SK-N-SH (cell line): ENCODE measurements at regions not wholly inside any gene's neighbourhood (a gene's known extent, or its start where the extent isn't known, plus 50 kb on each side); places are given as distances from the start of the nearest gene placed in this dataset.

Experiments used
- CTCF ChIA-PET: fragments of 300-600, 350-600 bp; formaldehyde crosslinking; extraction: SDS; loops from one replicate; lab custom pipeline; 2021; lab: Yijun Ruan, JAX
- POLR2A ChIA-PET: fragments of 350-600 bp; sonication (Branson Sonifier 250); formaldehyde crosslinking; extraction: SDS; loops from one replicate; lab custom pipeline; 2020; ENCODE audit warnings: antibody characterized with exemption, inconsistent platforms; lab: Yijun Ruan, JAX
- DNase-seq: peaks from one replicate; pipeline ENCODE4 v3.0.0; 2012
- H2AFZ ChIP-seq: fragments of 200-600 bp; sonication (generic); 2 replicates; pipeline ENCODE4 v1.8.1; 2016; ENCODE audit warnings: antibody characterized with exemption, mild to moderate bottlenecking, low read depth
- H3F3A ChIP-seq: fragments of 200-600 bp; sonication (generic); replicated peaks from 2 replicates; pipeline ENCODE3; 2016; ENCODE audit warnings: antibody characterized with exemption, mild to moderate bottlenecking; ENCODE audit not compliant: insufficient read depth
- H3K27ac ChIP-seq, 2 experiments: fragments of 200-500 bp in 1 of 2; fragments of 200-600 bp in 1 of 2; sonication (Bioruptor generic) in 1 of 2; sonication (generic), shearing (Covaris generic) in 1 of 2; 2 replicates each; pipeline versions ENCODE4 v1.5.1 to v1.6.1; 2014 to 2016; ENCODE audit warnings: low read depth in 2 of 2, inconsistent platforms in 1 of 2, low read length in 1 of 2, mild to moderate bottlenecking in 1 of 2, mixed read lengths in 1 of 2
- H3K27me3 ChIP-seq: fragments of 200-600 bp; sonication (generic), shearing (Covaris generic); 2 replicates; pipeline ENCODE4 v1.6.1; 2016; ENCODE audit warnings: mixed run types; ENCODE audit not compliant: insufficient read depth
- H3K36me3 ChIP-seq, 2 experiments: fragments of 200-500 bp in 1 of 2; fragments of 200-600 bp in 1 of 2; sonication (Bioruptor generic) in 1 of 2; sonication (generic) in 1 of 2; replicated peaks in 1 of 2; 2 replicates each; pipeline versions ENCODE3 to v1.5.1; 2014 to 2016; ENCODE audit warnings: low read length in 1 of 2, mild to moderate bottlenecking in 1 of 2; ENCODE audit not compliant: insufficient read depth in 2 of 2, control insufficient read depth in 1 of 2
- H3K4me1 ChIP-seq, 2 experiments: fragments of 200-500 bp in 1 of 2; fragments of 200-600 bp in 1 of 2; sonication (Bioruptor generic) in 1 of 2; sonication (generic), shearing (Covaris generic) in 1 of 2; 2 replicates each; pipeline versions ENCODE4 v1.5.1 to v1.6.1; 2014 to 2016; ENCODE audit warnings: low read depth in 1 of 2, low read length in 1 of 2, mixed run types in 1 of 2; ENCODE audit not compliant: insufficient read depth in 2 of 2, control insufficient read depth in 1 of 2
- H3K4me2 ChIP-seq: fragments of 200-600 bp; sonication (generic), shearing (Covaris generic); 2 replicates; pipeline ENCODE4 v1.6.1; 2017; ENCODE audit warnings: mixed run types
- H3K4me3 ChIP-seq, 2 experiments: fragments of 200-500 bp in 1 of 2; fragments of 200-600 bp in 1 of 2; sonication (Bioruptor generic) in 1 of 2; sonication (generic), shearing (Covaris generic) in 1 of 2; 2 replicates each; pipeline versions ENCODE4 v1.5.1 to v1.8.1; 2014 to 2016; ENCODE audit warnings: low read depth in 2 of 2, inconsistent platforms in 1 of 2, low read length in 1 of 2, mild to moderate bottlenecking in 1 of 2, mixed read lengths in 1 of 2, moderate library complexity in 1 of 2
- H3K79me2 ChIP-seq: fragments of 200-600 bp; sonication (generic); 2 replicates; pipeline ENCODE4 v1.8.1; 2017; ENCODE audit warnings: mild to moderate bottlenecking; ENCODE audit not compliant: insufficient read depth
- H3K9ac ChIP-seq: fragments of 200-600 bp; sonication (generic); 2 replicates; pipeline ENCODE4 v1.6.1; 2017; ENCODE audit warnings: mixed run types
- H3K9me2 ChIP-seq: fragments of 200-600 bp; sonication (generic); 2 replicates; pipeline ENCODE4 v1.6.1; 2017; ENCODE audit warnings: mixed run types
- H3K9me3 ChIP-seq: fragments of 200-600 bp; sonication (generic); 2 replicates; pipeline ENCODE4 v1.6.1; 2017; ENCODE audit warnings: mixed run types, mild to moderate bottlenecking, moderate library complexity
- H4K20me1 ChIP-seq: fragments of 200-600 bp; sonication (generic); 2 replicates; pipeline ENCODE4 v1.6.1; 2017; ENCODE audit warnings: mild to moderate bottlenecking, mixed run types; ENCODE audit not compliant: insufficient read depth
- CHD2 ChIP-seq: fragments of 150-350 bp; IDR thresholded peaks from 2 replicates; pipeline ENCODE4 v1.6.1; 2018; ENCODE audit warnings: low read length; ENCODE audit not compliant: partially characterized antibody
- ELF1 ChIP-seq: IDR thresholded peaks from 2 replicates; pipeline ENCODE4 v1.4.0; 2012
- EP300 ChIP-seq, 2 experiments: IDR thresholded peaks; 2 replicates each; pipeline versions ENCODE4 v1.4.0 to v1.6.1; 2012; ENCODE audit warnings: borderline replicate concordance in 1 of 2, low read depth in 1 of 2, low read length in 1 of 2
- EZH2phosphoT487 ChIP-seq: fragments of 200-600 bp; sonication (generic); IDR thresholded peaks from 2 replicates; pipeline ENCODE4 v1.6.1; 2017; ENCODE audit warnings: low read depth, mixed run types, mild to moderate bottlenecking, antibody characterized with exemption, moderate library complexity, borderline replicate concordance
- FOSL2 ChIP-seq: IDR thresholded peaks from 2 replicates; pipeline ENCODE4 v1.4.0; 2012; ENCODE audit warnings: low read depth, mild to moderate bottlenecking, moderate library complexity, borderline replicate concordance
- FOXJ3 ChIP-seq: sonication (generic); formaldehyde crosslinking; IDR thresholded peaks from 2 replicates; pipeline ENCODE4 v1.5.1; 2020; ENCODE audit warnings: mild to moderate bottlenecking, missing genetic modification reagents
- FOXM1 ChIP-seq: IDR thresholded peaks from 2 replicates; pipeline ENCODE4 v1.4.0; 2012; ENCODE audit warnings: low read depth, mild to moderate bottlenecking
- GATA2 ChIP-seq: sonication (generic); formaldehyde crosslinking; IDR thresholded peaks from 2 replicates; pipeline ENCODE4 v1.5.0; 2020; ENCODE audit warnings: mild to moderate bottlenecking, missing genetic modification reagents
- IRF3 ChIP-seq: fragments of 150-350 bp; IDR thresholded peaks from 2 replicates; pipeline ENCODE4 v1.6.1; 2016; ENCODE audit warnings: mild to moderate bottlenecking, low read depth, low read length
- JUND ChIP-seq: IDR thresholded peaks from 2 replicates; pipeline ENCODE4 v1.4.0; 2012
- MAX ChIP-seq: IDR thresholded peaks from 2 replicates; pipeline ENCODE4 v1.4.0; 2012; ENCODE audit warnings: low read depth
- MXI1 ChIP-seq: IDR thresholded peaks from 2 replicates; pipeline ENCODE4 v1.6.1; 2012; ENCODE audit warnings: mild to moderate bottlenecking, low read depth, low read length, improper control_type of control experiment
- NRF1 ChIP-seq: IDR thresholded peaks from 2 replicates; pipeline ENCODE4 v1.6.1; 2012; ENCODE audit warnings: low read depth, mild to moderate bottlenecking, low read length
- RAD21 ChIP-seq: IDR thresholded peaks from 2 replicates; pipeline ENCODE4 v1.6.1; 2012; ENCODE audit warnings: mild to moderate bottlenecking, low read length
- RCOR1 ChIP-seq: fragments of 150-350 bp; IDR thresholded peaks from 2 replicates; pipeline ENCODE4 v1.6.1; 2017; ENCODE audit warnings: antibody characterized with exemption, low read length
- RFX5 ChIP-seq: IDR thresholded peaks from 2 replicates; pipeline ENCODE4 v1.6.1; 2012; ENCODE audit warnings: mild to moderate bottlenecking, improper control_type of control experiment, low read length
- SIN3A ChIP-seq: IDR thresholded peaks from 2 replicates; pipeline ENCODE4 v1.6.1; 2012; ENCODE audit warnings: low read depth, mild to moderate bottlenecking, low read length, moderate library complexity, borderline replicate concordance
- TAF1 ChIP-seq: IDR thresholded peaks from 2 replicates; pipeline ENCODE4 v1.6.1; 2012; ENCODE audit warnings: low read depth, mild to moderate bottlenecking, low read length, moderate library complexity, borderline replicate concordance
- TEAD4 ChIP-seq: IDR thresholded peaks from 2 replicates; pipeline ENCODE4 v1.4.0; 2012; ENCODE audit warnings: mild to moderate bottlenecking, borderline replicate concordance; ENCODE audit not compliant: insufficient read depth
- USF2 ChIP-seq: fragments of 150-350 bp; IDR thresholded peaks from 2 replicates; pipeline ENCODE4 v1.6.1; 2017; ENCODE audit warnings: antibody characterized with exemption, low read length, low read depth, borderline replicate concordance
- YY1 ChIP-seq: IDR thresholded peaks from 2 replicates; pipeline ENCODE4 v1.4.0; 2012; ENCODE audit warnings: low read depth, mild to moderate bottlenecking
- WGBS: methylation state at CpG from one replicate; pipeline ENCODE4 v1.1.6; 2017; ENCODE audit warnings: low lambda C conversion rate; 5-methylcytosine and 5-hydroxymethylcytosine counted together
- TF ChIP-seq, protein P1 (sequence below): IDR thresholded peaks from 2 replicates; pipeline ENCODE4; 2012
- TF ChIP-seq, protein P2 (sequence below): fragments of 200-600 bp; sonication (generic); IDR thresholded peaks from 2 replicates; pipeline ENCODE4 v1.6.1; 2017; ENCODE audit warnings: antibody characterized with exemption, mild to moderate bottlenecking, moderate library complexity

DNA sequence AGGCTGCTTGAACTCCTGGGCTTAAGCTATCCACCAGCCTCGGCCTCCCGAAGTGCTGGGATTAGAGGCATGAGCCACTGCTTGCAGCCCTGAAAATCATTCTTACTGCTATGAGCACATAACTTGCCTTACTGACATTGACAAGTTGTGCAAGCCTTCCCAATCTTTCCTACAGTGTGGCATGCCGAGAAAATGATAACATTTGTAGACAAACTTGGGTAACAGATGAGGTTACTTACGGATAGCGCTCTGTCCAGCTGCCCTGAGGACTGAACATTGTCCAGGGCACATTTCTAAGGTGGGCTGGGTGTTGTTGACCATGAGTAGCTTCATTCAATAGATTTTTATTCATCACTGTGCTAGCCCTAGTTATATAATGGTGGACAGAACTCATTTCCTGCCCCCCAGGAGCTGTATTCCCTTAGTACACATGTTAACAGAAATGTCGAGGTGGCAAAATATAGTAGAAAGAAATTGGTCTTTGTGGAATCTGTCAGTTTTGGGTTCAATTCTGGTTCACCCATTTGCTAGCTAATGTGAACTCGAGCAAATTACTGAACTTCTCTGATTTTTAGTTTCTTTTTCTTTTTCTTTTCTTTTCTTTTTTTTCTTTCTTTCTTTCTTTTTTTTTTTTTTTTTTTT is 118.4 kb upstream of the AKIRIN2 start:
- Histone ChIP-seq H3K9ac (no peak overlapping the region), H2AFZ (no peak overlapping the region), H3K4me2 (no peak overlapping the region), H3K9me2 (no peaks in the 10 kb centered on the region), H4K20me1 (no peaks in the 10 kb centered on the region), H3F3A (no peaks in the 10 kb centered on the region), H3K27me3 (no peaks in the 10 kb centered on the region), H3K4me3 (no peak overlapping the region), H3K9me3 (no peaks in the 10 kb centered on the region), H3K27ac (no peak overlapping the region), H3K36me3 (no peaks in the 10 kb centered on the region), H3K4me1 (no peaks in the 10 kb centered on the region), H3K79me2 (no peaks in the 10 kb centered on the region)
- ChIA-PET POLR2A (no interaction called here), CTCF (interaction anchor here (2.4 kb wide), 1 partner anchor 12 kb away, joined by 9 read pairs; no protein-coding TSS in a partner anchor)
- DNase-seq, result no peak
- WGBS, result 70% methylated on average over 7 of the region's 7 CpGs
- no peak for TF ChIP-seq TAF1
- no peak for TF ChIP-seq FOXM1
- TF ChIP-seq, protein P1, sequence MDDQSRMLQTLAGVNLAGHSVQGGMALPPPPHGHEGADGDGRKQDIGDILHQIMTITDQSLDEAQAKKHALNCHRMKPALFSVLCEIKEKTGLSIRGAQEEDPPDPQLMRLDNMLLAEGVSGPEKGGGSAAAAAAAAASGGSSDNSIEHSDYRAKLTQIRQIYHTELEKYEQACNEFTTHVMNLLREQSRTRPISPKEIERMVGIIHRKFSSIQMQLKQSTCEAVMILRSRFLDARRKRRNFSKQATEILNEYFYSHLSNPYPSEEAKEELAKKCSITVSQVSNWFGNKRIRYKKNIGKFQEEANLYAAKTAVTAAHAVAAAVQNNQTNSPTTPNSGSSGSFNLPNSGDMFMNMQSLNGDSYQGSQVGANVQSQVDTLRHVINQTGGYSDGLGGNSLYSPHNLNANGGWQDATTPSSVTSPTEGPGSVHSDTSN, result no peak
- TF ChIP-seq SIN3A, result no peak
- no peak for TF ChIP-seq IRF3
- no peak for TF ChIP-seq EP300 (IDR thresholded peaks at IDR 0.05; ENCODE audit: borderline replicate concordance in 1 of 2, low read depth in 1 of 2, low read length in 1 of 2)
- TF ChIP-seq RFX5, result no peak
- TF ChIP-seq MAX, result no peak

- 27% methylated on average over 1 of the region's 1 CpG for WGBS
- no peaks in the 10 kb centered on the region; the same call in 1 of the 2 replicates for H3K27me3 ChIP-seq
- no peaks in the 10 kb centered on the region for H3K36me3 ChIP-seq
- no peaks in the 10 kb centered on the region for H4K20me1 ChIP-seq
- H3K27ac ChIP-seq, result no peak overlapping the region
- H3K9ac ChIP-seq, result no peak overlapping the region
- H3K9me3 ChIP-seq, result no peaks in the 10 kb centered on the region
- CTCF ChIA-PET, result interaction anchor here (3.0 kb wide), 1 partner anchor 15 kb away, joined by 16 read pairs; no protein-coding TSS in a partner anchor
- DNase-seq, result no peak
- H3K4me2 ChIP-seq, result no peak overlapping the region
- H3K79me2 ChIP-seq, result no peaks in the 10 kb centered on the region
- no peak overlapping the region for H2AFZ ChIP-seq
- no peak overlapping the region for H3K4me3 ChIP-seq
- POLR2A ChIA-PET, result no interaction called here
- H3F3A ChIP-seq, result no peaks in the 10 kb centered on the region
- no peaks in the 10 kb centered on the region for H3K4me1 ChIP-seq
- H3K9me2 ChIP-seq, result no peaks in the 10 kb centered on the region
- TF ChIP-seq JUND (no peak), RCOR1 (no peak), NRF1 (no peak), EP300 (IDR thresholded peaks at IDR 0.05; ENCODE audit: borderline replicate concordance in 1 of 2, low read depth in 1 of 2, low read length in 1 of 2) (no peak), MXI1 (no peak), FOXJ3 (CRISPR knock-in tag) (no peak), CHD2 (no peak), GATA2 (CRISPR knock-in tag) (no peak), SIN3A (no peak), USF2 (no peak), FOSL2 (no peak), ELF1 (no peak), FOXM1 (no peak), YY1 (no peak), TEAD4 (no peak), EZH2phosphoT487 (no peak), RAD21 (no peak)
- TF ChIP-seq, protein P2, sequence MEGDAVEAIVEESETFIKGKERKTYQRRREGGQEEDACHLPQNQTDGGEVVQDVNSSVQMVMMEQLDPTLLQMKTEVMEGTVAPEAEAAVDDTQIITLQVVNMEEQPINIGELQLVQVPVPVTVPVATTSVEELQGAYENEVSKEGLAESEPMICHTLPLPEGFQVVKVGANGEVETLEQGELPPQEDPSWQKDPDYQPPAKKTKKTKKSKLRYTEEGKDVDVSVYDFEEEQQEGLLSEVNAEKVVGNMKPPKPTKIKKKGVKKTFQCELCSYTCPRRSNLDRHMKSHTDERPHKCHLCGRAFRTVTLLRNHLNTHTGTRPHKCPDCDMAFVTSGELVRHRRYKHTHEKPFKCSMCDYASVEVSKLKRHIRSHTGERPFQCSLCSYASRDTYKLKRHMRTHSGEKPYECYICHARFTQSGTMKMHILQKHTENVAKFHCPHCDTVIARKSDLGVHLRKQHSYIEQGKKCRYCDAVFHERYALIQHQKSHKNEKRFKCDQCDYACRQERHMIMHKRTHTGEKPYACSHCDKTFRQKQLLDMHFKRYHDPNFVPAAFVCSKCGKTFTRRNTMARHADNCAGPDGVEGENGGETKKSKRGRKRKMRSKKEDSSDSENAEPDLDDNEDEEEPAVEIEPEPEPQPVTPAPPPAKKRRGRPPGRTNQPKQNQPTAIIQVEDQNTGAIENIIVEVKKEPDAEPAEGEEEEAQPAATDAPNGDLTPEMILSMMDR, result no peak
These were observed 115.2 kb upstream of the AKIRIN2 start for GRCh38 chr6:87817183-87817582.
